Activated T-helper 2 cell treated with anti-CD3 and anti-CD28 coated beads, Interferon-gamma antibody, Interleukin-2, Interleukin-4, amounts not matched to agents 10 μg/mL and 5 μg/mL and 100 μg/mL, durations not matched to agents 14 hours and 24 hours and 36 hours (primary cell): ENCODE measurements at regions not wholly inside any gene's neighbourhood (a gene's known extent, or its start where the extent isn't known, plus 50 kb on each side); places are given as distances from the start of the nearest gene placed in this dataset.

ENCODE experiments used
- DNase-seq: peaks from one replicate; pipeline ENCODE4 v3.0.0; 2021; ENCODE audit warnings: low spot score
- H3K27ac Mint-ChIP-seq: one replicate; pipeline ENCODE4 v1.8.0; 2021; ENCODE audit warnings: mixed read lengths
- H3K27me3 Mint-ChIP-seq: one replicate; pipeline ENCODE4 v1.8.0; 2021; ENCODE audit warnings: low read depth, mixed read lengths
- H3K36me3 Mint-ChIP-seq: one replicate; pipeline ENCODE4 v1.8.0; 2021; ENCODE audit warnings: low read depth, mixed read lengths
- H3K4me1 Mint-ChIP-seq: one replicate; pipeline ENCODE4 v1.8.0; 2021; ENCODE audit warnings: low read depth, mixed read lengths
- H3K4me3 Mint-ChIP-seq: one replicate; pipeline ENCODE4 v1.8.0; 2021; ENCODE audit warnings: low read depth, mild to moderate bottlenecking, moderate library complexity, mixed read lengths
- H3K9me3 Mint-ChIP-seq: one replicate; pipeline ENCODE4 v1.8.0; 2021; ENCODE audit warnings: mixed read lengths
- intact Hi-C: fragments of 100-400 bp; cut with micrococcal nuclease; formaldehyde crosslinking; loops from one replicate; pipeline ENCODE4 v1.15.1; 2023

DNA sequence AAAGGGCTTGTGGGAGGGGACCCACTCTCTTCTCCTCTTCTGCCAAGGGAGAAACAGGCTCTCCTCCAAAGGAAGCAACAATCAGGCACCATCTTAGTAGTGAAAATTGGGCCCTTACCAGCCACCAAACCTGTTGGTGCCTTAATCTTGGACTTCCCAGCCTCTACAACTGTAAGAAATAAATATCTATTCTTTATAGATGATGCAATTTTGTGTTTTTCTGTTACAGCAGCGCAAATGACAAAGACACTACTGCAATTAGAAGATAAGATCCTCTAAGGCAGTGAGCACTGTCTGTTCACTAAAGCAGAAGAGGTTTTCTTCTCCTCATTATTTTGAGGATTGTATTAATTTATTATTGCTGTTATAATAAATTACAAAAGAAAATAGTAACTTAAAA lies 691.4 kb upstream of the CCDC179 start:
- no peak overlapping the region for H3K4me3 Mint-ChIP-seq
- H3K36me3 Mint-ChIP-seq: no peaks in the 10 kb centered on the region
- H3K27me3 Mint-ChIP-seq: no peaks in the 10 kb centered on the region
- H3K4me1 Mint-ChIP-seq: no peaks in the 10 kb centered on the region
- no peak for DNase-seq
- no peak overlapping the region for H3K27ac Mint-ChIP-seq
- intact Hi-C loops: no loop called here
- H3K9me3 Mint-ChIP-seq: peaks cover 7% of the 10 kb centered on the region

DNA sequence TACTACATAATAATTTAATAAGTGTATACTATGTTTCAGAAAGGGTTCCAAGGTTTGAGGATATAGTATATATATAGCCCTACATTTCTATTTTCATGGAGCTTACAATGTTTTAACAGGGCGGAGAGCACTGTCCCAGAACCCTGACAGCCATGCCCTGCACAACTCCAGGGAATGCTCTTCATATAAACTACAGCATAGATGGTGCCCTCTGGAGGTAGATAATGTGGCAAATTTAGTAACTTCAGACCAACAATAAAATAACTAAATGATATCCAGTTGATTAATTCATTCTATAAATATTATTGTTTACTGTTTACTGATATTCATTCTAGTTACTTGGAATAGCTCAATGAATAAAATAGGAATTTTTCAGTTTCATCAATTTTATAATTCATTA lies 693.7 kb upstream of the CCDC179 start:
- Mint-ChIP-seq H3K9me3 (peaks cover 7% of the 10 kb centered on the region), H3K36me3 (no peaks in the 10 kb centered on the region), H3K27ac (no peak overlapping the region), H3K27me3 (no peaks in the 10 kb centered on the region), H3K4me3 (no peak overlapping the region), H3K4me1 (no peaks in the 10 kb centered on the region)
- DNase-seq: no peak
- intact Hi-C loops: no loop called here

DNA sequence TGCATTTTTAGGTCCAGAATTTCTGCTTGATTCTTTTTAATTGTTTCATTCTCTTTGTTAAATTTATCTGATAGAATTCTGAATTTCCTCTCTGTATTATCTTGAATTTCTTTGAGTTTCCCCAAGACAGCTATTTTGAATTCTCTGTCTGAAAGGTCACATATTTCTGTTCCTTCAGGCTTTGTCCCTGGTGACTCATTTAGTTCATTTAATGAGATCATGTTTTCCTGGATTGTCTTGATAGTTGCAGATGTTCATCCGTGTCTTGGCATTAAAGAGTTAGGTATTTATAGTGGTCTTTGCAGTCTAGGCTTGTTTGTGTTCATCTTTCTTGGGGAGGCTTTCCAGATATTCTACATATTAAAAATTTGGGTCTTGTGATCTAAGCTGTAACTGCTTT lies 694.8 kb upstream of the CCDC179 start:
- DNase-seq: no peak
- Mint-ChIP-seq H3K27me3 (no peaks in the 10 kb centered on the region), H3K4me1 (no peaks in the 10 kb centered on the region), H3K9me3 (peaks cover 7% of the 10 kb centered on the region), H3K4me3 (no peak overlapping the region), H3K36me3 (no peaks in the 10 kb centered on the region), H3K27ac (no peak overlapping the region)
- intact Hi-C loops: no loop called here

DNA sequence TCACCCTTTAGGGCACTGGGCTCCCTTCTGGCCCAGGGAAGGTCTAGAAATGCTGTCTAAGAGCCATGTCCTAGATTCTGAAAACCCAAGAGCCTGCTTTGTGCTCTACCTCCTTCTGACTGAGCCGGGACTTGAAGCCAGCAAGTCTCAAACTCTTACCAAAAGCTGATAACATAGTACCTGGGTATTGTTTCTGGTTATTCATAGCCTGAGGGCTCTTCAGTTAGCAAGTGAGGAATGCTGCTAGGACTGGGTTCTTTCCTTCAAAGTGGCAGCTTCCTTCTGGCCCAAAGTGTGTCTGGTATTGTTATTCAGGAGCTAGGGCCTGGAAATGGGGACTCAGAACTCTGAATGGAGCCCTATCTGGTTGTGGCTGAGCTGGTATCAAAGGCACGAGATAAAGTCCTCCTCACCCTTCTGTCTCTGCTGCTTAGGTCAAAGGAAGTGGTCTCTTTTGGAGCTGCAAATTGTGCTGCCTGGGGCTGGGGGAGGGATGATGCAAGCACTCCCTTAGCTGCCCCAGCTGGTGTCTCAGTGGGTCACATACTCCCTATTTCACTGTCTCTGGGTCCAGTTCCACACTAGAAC lies 696.0 kb upstream of the CCDC179 start:
- H3K9me3 Mint-ChIP-seq: no peaks in the 10 kb centered on the region
- DNase-seq: no peak
- H3K36me3 Mint-ChIP-seq: no peaks in the 10 kb centered on the region
- intact Hi-C loops: no loop called here
- H3K4me3 Mint-ChIP-seq: no peak overlapping the region
- H3K27me3 Mint-ChIP-seq: no peaks in the 10 kb centered on the region
- no peak overlapping the region for H3K27ac Mint-ChIP-seq
- no peaks in the 10 kb centered on the region for H3K4me1 Mint-ChIP-seq

DNA sequence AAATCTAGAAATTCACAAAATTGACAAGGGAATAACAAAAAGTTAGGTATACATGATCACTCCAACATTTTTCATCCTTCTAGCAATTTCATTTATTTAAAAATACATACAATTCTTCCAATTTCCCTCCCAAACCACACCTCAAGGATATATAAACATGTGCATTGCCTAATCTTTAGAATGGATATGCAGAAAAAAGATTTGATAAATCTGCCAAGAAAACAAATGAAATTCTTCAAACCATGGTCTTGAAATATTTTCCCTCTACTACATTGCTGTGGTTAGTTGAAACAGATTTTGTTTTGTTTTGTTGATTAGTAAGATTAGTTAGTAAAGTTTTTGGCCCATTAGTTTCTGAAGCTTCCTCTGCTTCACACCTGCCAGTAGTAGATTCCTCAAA lies 703.3 kb upstream of the CCDC179 start:
- no peak overlapping the region for H3K4me3 Mint-ChIP-seq
- H3K36me3 Mint-ChIP-seq: no peaks in the 10 kb centered on the region
- intact Hi-C loops: no loop called here
- no peaks in the 10 kb centered on the region for H3K9me3 Mint-ChIP-seq
- H3K27ac Mint-ChIP-seq: no peak overlapping the region
- no peaks in the 10 kb centered on the region for H3K4me1 Mint-ChIP-seq
- DNase-seq: no peak
- no peaks in the 10 kb centered on the region for H3K27me3 Mint-ChIP-seq

DNA sequence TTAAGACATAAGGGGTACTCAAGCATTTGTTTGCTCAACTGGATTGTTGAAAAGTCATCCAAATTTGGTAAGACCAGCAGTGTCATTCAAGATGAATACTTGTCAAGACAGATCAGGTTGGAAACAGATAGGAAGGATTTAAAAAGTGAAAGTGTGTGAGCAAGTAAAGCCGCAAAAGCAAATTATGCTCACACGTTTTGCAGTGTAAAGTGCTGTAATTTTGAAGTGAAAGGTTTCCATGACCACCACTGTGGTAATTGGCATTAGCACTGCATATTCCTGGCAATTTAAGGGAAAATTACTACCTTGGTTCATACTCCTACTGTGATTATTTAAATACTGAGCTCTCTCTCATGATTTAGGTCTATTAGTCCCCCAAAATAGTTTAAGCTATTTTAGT lies 704.1 kb upstream of the CCDC179 start:
- Mint-ChIP-seq H3K27me3 (no peaks in the 10 kb centered on the region), H3K4me3 (no peak overlapping the region), H3K9me3 (peaks cover under 1% of the 10 kb centered on the region), H3K36me3 (no peaks in the 10 kb centered on the region), H3K4me1 (no peaks in the 10 kb centered on the region), H3K27ac (no peak overlapping the region)
- DNase-seq: no peak
- intact Hi-C loops: no loop called here

DNA sequence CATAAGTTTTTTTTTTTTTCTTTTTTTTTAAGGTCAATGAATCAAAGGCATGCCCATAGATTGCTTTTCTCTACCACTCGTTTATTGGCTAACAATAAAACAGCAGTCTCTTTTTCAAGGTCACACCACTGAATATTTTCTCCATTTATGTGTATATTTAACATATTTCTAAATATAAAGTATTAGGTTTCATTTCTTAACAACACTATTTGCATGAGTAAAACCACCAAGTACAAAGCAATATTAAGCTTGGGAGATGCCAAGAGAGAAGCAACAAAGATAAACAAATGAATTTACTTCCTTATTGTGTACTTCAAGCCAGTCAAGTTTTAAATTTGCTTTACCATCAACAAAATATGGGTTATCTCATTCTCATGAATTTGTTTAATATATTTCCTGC lies 708.9 kb upstream of the CCDC179 start:
- Mint-ChIP-seq H3K27me3 (no peaks in the 10 kb centered on the region), H3K4me3 (no peak overlapping the region), H3K36me3 (no peaks in the 10 kb centered on the region), H3K4me1 (no peaks in the 10 kb centered on the region), H3K27ac (no peak overlapping the region), H3K9me3 (peaks cover 7% of the 10 kb centered on the region)
- intact Hi-C loops: no loop called here
- DNase-seq: no peak

DNA sequence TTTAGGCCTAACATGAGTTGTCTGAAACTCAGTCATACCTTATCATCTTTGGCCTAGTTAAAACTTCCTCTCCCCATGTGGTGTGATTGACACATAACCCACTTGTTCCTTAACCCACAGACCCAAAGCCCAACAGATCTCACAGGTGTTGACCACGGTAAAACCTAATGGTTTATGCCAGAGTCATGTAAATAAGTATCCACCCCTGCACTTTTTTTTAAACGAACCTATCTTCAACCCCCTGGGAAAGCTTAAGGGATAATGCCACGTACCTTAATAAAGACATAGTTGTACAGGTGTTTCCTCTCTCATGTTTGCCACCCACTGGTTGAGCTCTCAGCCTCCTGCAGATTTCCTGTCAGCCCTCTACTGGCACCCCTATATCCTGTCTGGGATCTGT lies 709.3 kb upstream of the CCDC179 start:
- Mint-ChIP-seq H3K9me3 (peaks cover 7% of the 10 kb centered on the region), H3K4me3 (no peak overlapping the region), H3K4me1 (no peaks in the 10 kb centered on the region), H3K36me3 (no peaks in the 10 kb centered on the region), H3K27me3 (no peaks in the 10 kb centered on the region), H3K27ac (no peak overlapping the region)
- intact Hi-C loops: no loop called here
- no peak for DNase-seq

DNA sequence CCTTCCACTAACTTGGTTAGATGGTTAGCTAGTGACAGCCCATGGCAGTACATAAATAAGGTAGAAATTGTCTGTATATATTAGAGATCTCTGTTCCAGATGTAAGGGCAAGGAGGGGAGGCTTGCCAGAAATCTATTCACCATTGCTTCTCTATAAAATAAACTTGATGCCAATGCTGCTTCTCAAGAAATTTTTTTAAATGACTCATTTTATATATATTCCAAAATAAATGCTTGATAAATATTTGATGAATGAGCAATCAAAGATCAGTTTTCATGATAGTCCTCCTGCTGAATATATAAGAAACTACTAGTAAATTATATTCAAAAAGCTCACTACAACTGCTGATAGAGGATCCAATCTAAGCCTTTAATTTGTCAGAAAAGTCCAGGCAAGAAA lies 710.6 kb upstream of the CCDC179 start:
- intact Hi-C loops: no loop called here
- Mint-ChIP-seq H3K4me1 (no peaks in the 10 kb centered on the region), H3K27me3 (no peaks in the 10 kb centered on the region)

DNA sequence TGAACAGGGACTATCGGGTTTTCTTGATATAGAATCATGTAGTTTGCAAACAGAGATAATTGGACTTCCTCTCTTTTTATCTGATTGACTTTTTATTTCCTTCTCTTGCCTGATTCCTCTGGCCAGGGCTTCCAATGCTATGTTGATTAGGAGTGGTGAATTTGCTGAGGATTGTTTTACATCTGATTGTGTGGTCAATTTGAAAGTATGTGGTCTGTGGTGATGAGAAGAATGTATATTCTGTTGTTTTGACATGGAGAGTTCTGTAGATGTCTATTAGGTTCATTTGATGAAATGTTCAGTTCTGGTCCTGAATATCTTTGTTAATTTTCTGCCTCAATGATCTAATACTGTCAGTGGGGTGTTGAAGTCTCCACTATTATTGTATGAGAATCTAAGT lies 713.2 kb upstream of the CCDC179 start:
- no peak overlapping the region for H3K4me3 Mint-ChIP-seq
- DNase-seq: no peak

More for the DNA sequence above, 710.6 kb upstream of the CCDC179 start:
- Mint-ChIP-seq H3K27ac (no peak overlapping the region), H3K9me3 (peaks cover 7% of the 10 kb centered on the region), H3K4me3 (no peak overlapping the region), H3K36me3 (no peaks in the 10 kb centered on the region)
- no peak for DNase-seq

DNA sequence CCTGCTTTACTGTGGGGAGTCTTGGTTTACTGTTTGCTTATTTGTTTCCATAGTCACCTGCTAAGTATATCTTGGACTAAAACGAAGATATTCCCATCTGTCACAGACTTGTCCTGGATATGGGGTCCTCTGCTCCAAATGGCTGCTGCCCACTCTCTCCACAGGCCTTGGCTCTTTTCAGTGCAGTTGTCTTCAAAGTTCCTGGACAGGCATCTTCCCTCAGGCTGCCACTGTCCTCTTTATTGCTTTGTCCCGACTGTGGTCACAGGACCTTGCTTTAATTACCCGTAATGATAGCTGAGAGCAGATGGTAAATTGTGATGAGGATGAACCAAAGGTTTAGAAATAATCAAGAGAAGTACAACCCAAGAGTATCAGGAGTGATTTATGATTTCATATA lies 713.9 kb upstream of the CCDC179 start:
- Mint-ChIP-seq H3K27ac (no peak overlapping the region), H3K9me3 (peaks cover 7% of the 10 kb centered on the region), H3K4me3 (no peak overlapping the region), H3K36me3 (no peaks in the 10 kb centered on the region), H3K4me1 (no peaks in the 10 kb centered on the region), H3K27me3 (no peaks in the 10 kb centered on the region)
- DNase-seq: no peak
- intact Hi-C loops: no loop called here

More for the DNA sequence above, 713.2 kb upstream of the CCDC179 start:
- Mint-ChIP-seq H3K27me3 (no peaks in the 10 kb centered on the region), H3K27ac (no peak overlapping the region), H3K4me1 (no peaks in the 10 kb centered on the region), H3K9me3 (peaks cover 7% of the 10 kb centered on the region), H3K36me3 (no peaks in the 10 kb centered on the region)
- intact Hi-C loops: no loop called here

DNA sequence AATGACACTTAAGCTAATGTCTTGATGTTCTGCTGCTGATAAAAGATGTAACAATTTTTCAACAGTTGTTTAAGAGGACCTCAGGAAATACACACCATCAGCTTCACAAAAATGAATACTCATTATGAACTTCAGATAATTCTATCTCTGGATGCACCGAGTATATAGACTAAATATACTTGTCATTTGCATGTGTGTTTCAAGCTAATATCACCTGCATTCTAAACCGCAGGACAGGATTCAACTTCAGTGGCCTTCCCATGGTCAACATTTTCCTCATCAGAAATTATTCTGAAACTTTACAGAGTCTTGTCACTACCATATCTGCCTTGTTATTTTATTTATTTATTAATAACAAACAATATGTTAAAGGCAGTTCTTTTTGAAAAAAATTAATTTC lies 717.0 kb upstream of the CCDC179 start:
- H3K36me3 Mint-ChIP-seq: no peaks in the 10 kb centered on the region
- DNase-seq: no peak
- intact Hi-C loops: no loop called here
- H3K27ac Mint-ChIP-seq: no peak overlapping the region
- H3K27me3 Mint-ChIP-seq: no peaks in the 10 kb centered on the region
- no peak overlapping the region for H3K4me3 Mint-ChIP-seq
- H3K9me3 Mint-ChIP-seq: no peaks in the 10 kb centered on the region
- H3K4me1 Mint-ChIP-seq: no peaks in the 10 kb centered on the region

DNA sequence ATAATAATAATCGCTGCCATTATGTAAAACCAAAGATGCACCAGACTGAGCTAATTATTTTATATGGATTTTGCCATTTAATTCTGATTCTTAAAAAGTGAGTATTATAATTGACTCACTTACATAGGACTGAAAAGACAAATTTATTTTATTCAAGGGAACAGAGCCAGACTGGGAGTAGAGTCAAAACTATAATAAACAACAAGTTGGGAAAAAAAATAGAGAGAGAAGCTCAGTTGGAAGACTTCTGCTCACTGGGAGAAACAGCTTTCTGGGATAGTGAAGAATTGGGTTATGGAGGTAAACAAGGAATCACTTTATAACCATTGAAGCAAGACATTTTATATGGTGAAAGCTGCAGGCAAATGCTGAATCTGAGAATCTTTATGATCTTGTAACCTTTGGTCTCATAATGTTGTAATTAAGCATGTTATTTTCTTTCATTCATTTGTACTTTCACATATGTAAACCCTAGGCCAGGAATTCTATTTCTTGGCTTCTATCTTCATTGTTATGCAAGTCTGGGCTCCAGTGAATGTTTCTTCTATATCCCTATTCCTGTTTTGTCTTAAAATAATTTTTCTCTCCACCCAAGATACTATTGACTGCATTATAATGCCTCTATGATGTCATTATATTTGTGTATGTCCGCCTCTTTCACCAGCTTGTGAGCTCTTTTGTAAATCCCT lies 725.3 kb upstream of the CCDC179 start:
- intact Hi-C loops: no loop called here
- Mint-ChIP-seq H3K27ac (no peak overlapping the region), H3K4me3 (no peak overlapping the region), H3K9me3 (peaks cover 10% of the 10 kb centered on the region), H3K27me3 (no peaks in the 10 kb centered on the region), H3K36me3 (no peaks in the 10 kb centered on the region), H3K4me1 (no peaks in the 10 kb centered on the region)
- no peak for DNase-seq

DNA sequence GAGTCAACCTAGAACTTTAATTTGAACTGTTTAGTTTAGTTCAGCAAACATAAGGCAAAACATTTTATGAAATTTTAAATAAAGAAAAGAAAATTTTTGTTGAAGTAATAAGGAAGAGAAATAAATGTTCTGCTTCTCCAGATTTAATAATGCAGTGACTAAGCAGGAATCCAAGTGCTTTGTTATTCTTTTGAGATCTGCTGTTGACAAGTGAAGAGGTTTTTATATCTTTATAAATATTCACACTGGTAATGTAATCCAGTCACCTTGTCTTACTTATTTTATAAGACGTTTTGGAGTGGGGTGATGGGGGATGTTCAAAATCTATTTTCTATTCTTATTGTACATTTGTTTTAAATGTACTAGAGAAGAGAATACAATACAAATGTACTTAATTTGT lies 725.9 kb upstream of the CCDC179 start:
- DNase-seq: no peak
- no peak overlapping the region for H3K27ac Mint-ChIP-seq
- no peak overlapping the region for H3K4me3 Mint-ChIP-seq
- peaks cover 10% of the 10 kb centered on the region for H3K9me3 Mint-ChIP-seq
- H3K4me1 Mint-ChIP-seq: no peaks in the 10 kb centered on the region
- intact Hi-C loops: no loop called here
- no peaks in the 10 kb centered on the region for H3K27me3 Mint-ChIP-seq
- no peaks in the 10 kb centered on the region for H3K36me3 Mint-ChIP-seq
